Endothelial cell of umbilical vein (primary cell): ENCODE measurements at regions not wholly inside any gene's neighbourhood (a gene's known extent, or its start where the extent isn't known, plus 50 kb on each side); places are given as distances from the start of the nearest gene placed in this dataset.
"Not testable (repeated sequence)": the region's sequence is repeated elsewhere in the genome, so short reads cannot be mapped to it uniquely, and the experiment has no call there.

ENCODE experiments used
- BruUV-seq: library from RNA; stranded (reverse); fragments of 400-500 nt; replicated peaks from 2 replicates; lab custom pipeline; 2021; lab: Mats Ljungman, UMichigan
- CTCF ChIA-PET: fragments of 300-600, 350-600 bp; sonication (Branson Sonifier 250); formaldehyde crosslinking; loops from one replicate; lab custom pipeline; 2021; ENCODE audit warnings: antibody characterized with exemption, inconsistent platforms; lab: Charles Lee
- POLR2A ChIA-PET: fragments of 300-600, 350-600 bp; sonication (Branson Sonifier 250); formaldehyde crosslinking; loops from one replicate; lab custom pipeline; 2021; ENCODE audit warnings: antibody characterized with exemption, inconsistent platforms; lab: Charles Lee
- DNase-seq: peaks from one replicate; pipeline ENCODE4 v3.0.0-alpha.2; 2011; ENCODE audit warnings: low read depth, low spot score
- FAIRE-seq: peaks from 2 replicates; lab custom pipeline; 2011; peaks lifted over from hg19 to GRCh38; lab: Jason Lieb, UNC
- H2AFZ ChIP-seq: 2 replicates; pipeline ENCODE4 v1.6.0; 2012; ENCODE audit warnings: low read depth, low read length, control low read depth, inconsistent platforms
- H3K27ac ChIP-seq: 2 replicates; pipeline ENCODE4 v1.5.1; 2011; ENCODE audit warnings: low read depth, mild to moderate bottlenecking, control low read depth, low read length, moderate library complexity; ENCODE audit not compliant: insufficient read depth
- H3K27me3 ChIP-seq, 2 experiments: 2 replicates each; pipeline versions ENCODE4 v1.6.0 to v1.6.1; 2011; ENCODE audit warnings: low read length in 2 of 2, mixed read lengths in 1 of 2; ENCODE audit not compliant: control insufficient read depth in 2 of 2, insufficient read depth in 2 of 2
- H3K36me3 ChIP-seq, 2 experiments: 2 replicates in 1 of 2; 3 replicates in 1 of 2; pipeline ENCODE4 v1.5.1; 2011; ENCODE audit warnings: low read length in 2 of 2, mild to moderate bottlenecking in 1 of 2, moderate library complexity in 1 of 2; ENCODE audit not compliant: control insufficient read depth in 2 of 2, insufficient read depth in 2 of 2; ENCODE audit errors: extremely low read depth in 1 of 2
- H3K4me1 ChIP-seq: 3 replicates; pipeline ENCODE4 v1.5.1; 2011; ENCODE audit warnings: mild to moderate bottlenecking, low read length; ENCODE audit not compliant: control insufficient read depth, insufficient read depth; ENCODE audit errors: extremely low read depth
- H3K4me2 ChIP-seq: 2 replicates; pipeline ENCODE4 v1.6.1; 2011; ENCODE audit warnings: low read length, control low read depth, mixed read lengths; ENCODE audit not compliant: insufficient read depth
- H3K4me3 ChIP-seq, 3 experiments: fragments of 200-600 bp in 1 of 3; sonication (generic), shearing (Covaris generic) in 1 of 3; replicated peaks in 1 of 3; 2 replicates each; pipeline ENCODE4 v1.5.1; 2011 to 2016; ENCODE audit warnings: control low read depth in 3 of 3, low read length in 3 of 3, mild to moderate bottlenecking in 2 of 3, inconsistent platforms in 1 of 3, low read depth in 1 of 3, moderate library complexity in 1 of 3; ENCODE audit not compliant: insufficient read depth in 1 of 3
- H3K79me2 ChIP-seq: 2 replicates; pipeline ENCODE4 v1.6.0; 2012; ENCODE audit warnings: low read length, inconsistent platforms; ENCODE audit not compliant: control insufficient read depth, insufficient read depth
- H3K9ac ChIP-seq: replicated peaks from 2 replicates; pipeline ENCODE3; 2011; ENCODE audit warnings: low read length, control low read depth; ENCODE audit not compliant: insufficient read depth; ENCODE audit errors: extremely low read depth
- H3K9me1 ChIP-seq: replicated peaks from 3 replicates; pipeline ENCODE4 v1.6.0; 2011; ENCODE audit warnings: mild to moderate bottlenecking, low read length; ENCODE audit not compliant: control insufficient read depth, insufficient read depth; ENCODE audit errors: extremely low read depth
- H3K9me3 ChIP-seq: replicated peaks from 2 replicates; pipeline ENCODE4 v1.5.1; 2012; ENCODE audit warnings: low read length, inconsistent platforms; ENCODE audit not compliant: control insufficient read depth, insufficient read depth
- H4K20me1 ChIP-seq: replicated peaks from 2 replicates; pipeline ENCODE3; 2011; ENCODE audit warnings: mild to moderate bottlenecking, low read length; ENCODE audit not compliant: control insufficient read depth, insufficient read depth; ENCODE audit errors: extremely low read depth
- dilution Hi-C: fragments of 300-500 bp; cut with MboI; formaldehyde crosslinking; loops from one replicate; pipeline ENCODE4 v1.15.0; 2019; ENCODE audit warnings: low sequenced_read_pairs; ENCODE audit not compliant: extremely low pct_ligation_motif_present
- intact Hi-C: fragments of 100-400 bp; cut with micrococcal nuclease; formaldehyde crosslinking; loops from one replicate; pipeline ENCODE4 v1.10.0; 2022

DNA sequence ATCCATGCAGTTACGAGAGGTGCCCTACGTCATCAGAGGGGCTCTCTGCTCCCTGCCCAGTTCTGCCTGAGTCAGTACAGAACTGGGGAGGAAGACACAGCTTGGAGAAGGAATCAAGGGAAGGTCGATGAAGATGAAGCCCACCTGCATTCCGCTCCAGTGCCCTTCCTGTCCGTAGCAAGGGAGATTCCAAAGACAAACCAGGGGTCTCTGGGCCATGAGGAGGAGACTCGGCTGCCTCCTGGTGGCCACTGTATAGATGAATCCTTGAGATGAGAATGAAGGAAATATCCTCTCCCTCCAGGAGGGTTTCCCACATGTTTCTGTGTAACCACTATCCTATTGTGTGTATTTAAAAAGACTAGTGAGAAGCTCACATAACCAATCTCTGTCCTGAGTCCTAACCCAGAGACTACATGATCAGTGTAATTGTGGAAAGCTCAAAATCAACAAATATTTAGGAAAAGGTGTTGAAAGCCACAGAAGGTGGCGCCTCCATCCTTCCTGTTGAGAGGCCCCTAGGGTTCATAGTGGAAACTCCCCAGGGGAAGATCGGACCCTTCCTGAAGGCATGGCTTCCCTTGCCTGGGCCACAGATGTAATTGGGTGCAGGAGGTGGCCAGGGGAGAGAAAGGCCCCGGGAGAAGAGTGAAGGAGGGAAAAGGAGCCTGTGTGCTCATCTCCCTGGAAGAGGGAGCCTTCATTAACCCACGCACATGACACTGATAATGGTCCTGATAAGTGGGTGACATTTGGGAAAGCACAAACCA, 67.0 kb upstream of the LYZL2 start:
- H3K27ac ChIP-seq, intact Hi-C loops, H3K4me2 ChIP-seq, H3K9me1 ChIP-seq, H3K9ac ChIP-seq, H3K4me3 ChIP-seq, dilution Hi-C loops, H3K4me1 ChIP-seq, H3K27me3 ChIP-seq, H2AFZ ChIP-seq, H3K9me3 ChIP-seq, DNase-seq, H3K36me3 ChIP-seq, POLR2A ChIA-PET, H4K20me1 ChIP-seq, BruUV-seq, H3K79me2 ChIP-seq: not testable (repeated sequence)
- CTCF ChIA-PET: interaction anchor here (1.7 to 3.4 kb wide), 3 partner anchors 9 to 26 kb away, joined by 10 to 13 read pairs (median 10); no protein-coding TSS in a partner anchor
- peak; percentile 73 for FAIRE-seq

DNA sequence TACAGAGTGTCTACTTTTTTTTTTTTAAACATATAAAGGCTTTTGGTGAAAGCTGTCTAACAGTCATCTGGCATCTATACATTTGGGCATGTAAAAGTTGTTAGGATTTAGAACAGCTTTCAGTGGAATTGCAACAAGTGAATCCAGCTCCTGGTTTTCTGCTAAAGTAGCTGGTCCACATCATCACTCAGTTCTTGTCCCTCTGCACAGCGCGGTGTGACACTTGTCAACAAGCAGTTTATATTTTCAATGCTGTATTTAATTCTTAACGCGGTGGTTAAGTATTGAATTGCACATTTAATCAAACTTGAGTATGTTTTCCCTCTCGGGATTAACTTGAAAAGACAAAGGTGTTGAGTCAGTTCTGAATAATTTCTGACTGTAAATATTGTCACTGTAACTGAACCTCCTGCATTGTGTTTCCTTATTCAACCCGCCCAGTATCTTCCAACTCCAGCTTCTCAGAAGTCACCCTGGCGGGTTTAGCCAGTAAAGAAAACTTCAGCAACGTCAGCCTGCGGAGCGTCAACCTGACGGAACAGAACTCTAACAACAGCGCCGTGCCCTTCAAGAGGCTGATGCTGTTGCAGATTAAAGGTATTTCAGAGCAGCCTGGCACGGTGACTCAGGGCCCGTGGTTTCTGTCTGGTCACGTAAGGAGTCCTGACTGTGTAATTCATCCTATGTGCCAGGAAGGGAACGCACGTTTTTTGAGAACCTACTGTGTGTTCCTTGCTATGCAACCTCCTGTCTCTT, 66.1 kb upstream of the LYZL2 start:
- POLR2A ChIA-PET, H3K4me3 ChIP-seq, H3K4me1 ChIP-seq, H3K27ac ChIP-seq, DNase-seq, H3K9me3 ChIP-seq, H4K20me1 ChIP-seq, H2AFZ ChIP-seq, H3K4me2 ChIP-seq, dilution Hi-C loops, H3K36me3 ChIP-seq, H3K9me1 ChIP-seq, H3K9ac ChIP-seq, intact Hi-C loops, BruUV-seq, H3K79me2 ChIP-seq, H3K27me3 ChIP-seq: not testable (repeated sequence)
- CTCF ChIA-PET: interaction anchor here (1.7 to 3.4 kb wide), 2 partner anchors 8 to 25 kb away, joined by 10 read pairs; no protein-coding TSS in a partner anchor
- peak; percentile 50 for FAIRE-seq
